ENCODE measurements at regions not wholly inside any gene's neighbourhood (a gene's known extent, or its start where the extent isn't known, plus 50 kb on each side); places are given as distances from the start of the nearest gene placed in this dataset.
A peak's percentile ranks its signal among the peaks of the same experiment; 100 is the strongest.

- no peak for DNase-seq
These were observed 303.1 kb downstream of the SS18 start for GRCh38 chr18:25787276-25787675.

GRCh38 chr18:25786758-25787157 lies 303.7 kb downstream of the SS18 start:
- Histone ChIP-seq H3K9me3 (ENCODE audit: low read depth) (no peaks in the 10 kb centered on the region), H3K27ac (peak overlapping the region; percentile 58), H3K27me3 (replicated peaks; ENCODE audit: insufficient read depth) (no peaks in the 10 kb centered on the region), H2AFZ (no peak overlapping the region), H3K79me2 (ENCODE audit: insufficient read depth) (no peaks in the 10 kb centered on the region), H4K20me1 (ENCODE audit: insufficient read depth) (no peaks in the 10 kb centered on the region), H3K4me1 (ENCODE audit: insufficient read depth) (peaks cover 13% of the 10 kb centered on the region), H3K4me2 (ENCODE audit: unreplicated experiment) (peak overlapping the region; percentile 24), H3F3A (ENCODE audit: insufficient read depth) (0 out of 2 replicates have a peak, but pooled peaks cover 11% of the 10 kb centered on the region), H3K36me3 (ENCODE audit: low read depth) (no peaks in the 10 kb centered on the region), H3K9me2 (ENCODE audit: insufficient read depth) (no peaks in the 10 kb centered on the region), H3K9ac (no peak overlapping the region), H3K4me3 (no peak overlapping the region)
- peak; percentile 94 for DNase-seq
- TF ChIP-seq EZH2 (IDR thresholded peaks at IDR 0.05; ENCODE audit: insufficient read depth, poor library complexity, severe bottlenecking) (no peak), EZH2phosphoT487 (IDR thresholded peaks at IDR 0.05; ENCODE audit: insufficient read depth, low read depth) (no peak)
- 1 to 3% methylated on average over 2 of the region's 2 CpGs for WGBS, 2 experiments (ENCODE audit: low coverage in 1 of 2, low lambda C conversion rate in 2 of 2, missing lambda C conversion rate in 2 of 2)
- in situ Hi-C loops (cut with MboI) = no loop called here

More at GRCh38 chr18:25787276-25787675, 303.1 kb downstream of the SS18 start:
- Histone ChIP-seq H2AFZ (no peak overlapping the region), H3K4me2 (ENCODE audit: unreplicated experiment) (peak overlapping the region; percentile 24), H3K4me1 (ENCODE audit: insufficient read depth) (peaks cover 13% of the 10 kb centered on the region), H3K4me3 (no peak overlapping the region), H3K36me3 (ENCODE audit: low read depth) (no peaks in the 10 kb centered on the region), H4K20me1 (ENCODE audit: insufficient read depth) (no peaks in the 10 kb centered on the region), H3K27me3 (replicated peaks; ENCODE audit: insufficient read depth) (no peaks in the 10 kb centered on the region), H3F3A (ENCODE audit: insufficient read depth) (0 out of 2 replicates have a peak, but pooled peaks cover 11% of the 10 kb centered on the region), H3K79me2 (ENCODE audit: insufficient read depth) (no peaks in the 10 kb centered on the region), H3K27ac (no peak overlapping the region), H3K9me3 (ENCODE audit: low read depth) (no peaks in the 10 kb centered on the region), H3K9me2 (ENCODE audit: insufficient read depth) (no peaks in the 10 kb centered on the region), H3K9ac (no peak overlapping the region)
- in situ Hi-C loops (cut with MboI) = no loop called here
- no peak for TF ChIP-seq EZH2 (IDR thresholded peaks at IDR 0.05; ENCODE audit: insufficient read depth, poor library complexity, severe bottlenecking)
- TF ChIP-seq EZH2phosphoT487 (IDR thresholded peaks at IDR 0.05; ENCODE audit: insufficient read depth, low read depth) = no peak
- 97 to 98% methylated on average over 5 of the region's 5 CpGs for WGBS, 2 experiments (ENCODE audit: low coverage in 1 of 2, low lambda C conversion rate in 2 of 2, missing lambda C conversion rate in 2 of 2)

GRCh38 chr18:25780105-25780504 lies 310.3 kb downstream of the SS18 start:
- 57 to 63% methylated on average over 7 of the region's 7 CpGs for WGBS, 2 experiments (ENCODE audit: low coverage in 1 of 2, low lambda C conversion rate in 2 of 2, missing lambda C conversion rate in 2 of 2)
- no peak overlapping the region for H3K27ac ChIP-seq

GRCh38 chr18:25771796-25772195 lies 318.6 kb downstream of the SS18 start:
- WGBS, 2 experiments (ENCODE audit: low coverage in 1 of 2, low lambda C conversion rate in 2 of 2, missing lambda C conversion rate in 2 of 2) = 72 to 73% methylated on average over 3 of the region's 3 CpGs
- TF ChIP-seq EZH2 (IDR thresholded peaks at IDR 0.05; ENCODE audit: insufficient read depth, poor library complexity, severe bottlenecking) (no peak), EZH2phosphoT487 (IDR thresholded peaks at IDR 0.05; ENCODE audit: insufficient read depth, low read depth) (no peak)
- 0 out of 2 replicates have a peak, but pooled peaks cover 21% of the 10 kb centered on the region for H3K27me3 ChIP-seq (replicated peaks; ENCODE audit: insufficient read depth)
- no peaks in the 10 kb centered on the region for H3K4me1 ChIP-seq (ENCODE audit: insufficient read depth)
- no peak for DNase-seq
- no peaks in the 10 kb centered on the region for H3K36me3 ChIP-seq (ENCODE audit: low read depth)
- no peaks in the 10 kb centered on the region for H3K9me3 ChIP-seq (ENCODE audit: low read depth)
- no peak overlapping the region for H3K27ac ChIP-seq
- H3K9ac ChIP-seq = no peak overlapping the region
- no peaks in the 10 kb centered on the region for H3K9me2 ChIP-seq (ENCODE audit: insufficient read depth)
- in situ Hi-C loops (cut with MboI) = loop anchor here (25.0 kb wide), 1 partner anchor 91 kb away; no protein-coding TSS in a partner anchor
- H3K4me2 ChIP-seq (ENCODE audit: unreplicated experiment) = no peak overlapping the region
- no peaks in the 10 kb centered on the region for H4K20me1 ChIP-seq (ENCODE audit: insufficient read depth)
- H2AFZ ChIP-seq = no peak overlapping the region
- no peaks in the 10 kb centered on the region for H3K79me2 ChIP-seq (ENCODE audit: insufficient read depth)
- H3K4me3 ChIP-seq = no peak overlapping the region
- no peaks in the 10 kb centered on the region for H3F3A ChIP-seq (ENCODE audit: insufficient read depth)

More at GRCh38 chr18:25780105-25780504, 310.3 kb downstream of the SS18 start:
- H3K4me1 ChIP-seq (ENCODE audit: insufficient read depth) = no peaks in the 10 kb centered on the region
- no peak overlapping the region for H3K9ac ChIP-seq
- DNase-seq = no peak
- H3K4me2 ChIP-seq (ENCODE audit: unreplicated experiment) = no peak overlapping the region
- no peak for TF ChIP-seq EZH2phosphoT487 (IDR thresholded peaks at IDR 0.05; ENCODE audit: insufficient read depth, low read depth)
- no peak for TF ChIP-seq EZH2 (IDR thresholded peaks at IDR 0.05; ENCODE audit: insufficient read depth, poor library complexity, severe bottlenecking)
- in situ Hi-C loops (cut with MboI) = no loop called here
- no peaks in the 10 kb centered on the region for H4K20me1 ChIP-seq (ENCODE audit: insufficient read depth)
- 0 out of 2 replicates have a peak, but pooled peaks cover 11% of the 10 kb centered on the region for H3K27me3 ChIP-seq (replicated peaks; ENCODE audit: insufficient read depth)
- H3K36me3 ChIP-seq (ENCODE audit: low read depth) = no peaks in the 10 kb centered on the region
- no peaks in the 10 kb centered on the region for H3F3A ChIP-seq (ENCODE audit: insufficient read depth)
- no peaks in the 10 kb centered on the region for H3K9me3 ChIP-seq (ENCODE audit: low read depth)
- no peak overlapping the region for H3K4me3 ChIP-seq
- no peak overlapping the region for H2AFZ ChIP-seq
- no peaks in the 10 kb centered on the region for H3K9me2 ChIP-seq (ENCODE audit: insufficient read depth)
- no peaks in the 10 kb centered on the region for H3K79me2 ChIP-seq (ENCODE audit: insufficient read depth)

Measured in GM23248 (cell line).